Renal cortical epithelial cell (primary cell): ENCODE measurements at regions not wholly inside any gene's neighbourhood (a gene's known extent, or its start where the extent isn't known, plus 50 kb on each side); places are given as distances from the start of the nearest gene placed in this dataset.
"Not testable (repeated sequence)": the region's sequence is repeated elsewhere in the genome, so short reads cannot be mapped to it uniquely, and the experiment has no call there.

Source experiments
- DNase-seq: peaks from one replicate; pipeline ENCODE4 v3.0.0-alpha.2; 2011; ENCODE audit warnings: low read depth

DNA sequence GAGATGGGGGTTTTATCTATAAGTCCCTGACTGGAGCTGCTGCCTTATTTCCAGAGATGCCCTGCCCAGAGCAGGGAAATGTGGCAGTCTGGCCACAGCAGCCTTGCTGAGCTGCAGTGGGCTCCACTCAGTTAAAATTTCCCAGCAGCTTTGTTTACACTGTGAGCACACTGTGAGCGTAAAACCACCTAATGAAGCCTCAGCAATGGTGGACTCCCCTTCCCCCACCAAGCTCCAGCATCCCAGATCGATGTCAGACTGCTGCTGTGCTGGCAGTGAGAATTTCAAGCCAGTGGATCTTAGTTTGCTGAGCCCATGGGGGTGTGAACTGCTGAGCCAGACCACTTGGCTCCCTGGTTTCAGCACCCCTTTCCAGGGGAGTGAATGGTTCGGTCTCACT, 208.7 kb upstream of the RAI14 start:
- no peak for DNase-seq

DNA sequence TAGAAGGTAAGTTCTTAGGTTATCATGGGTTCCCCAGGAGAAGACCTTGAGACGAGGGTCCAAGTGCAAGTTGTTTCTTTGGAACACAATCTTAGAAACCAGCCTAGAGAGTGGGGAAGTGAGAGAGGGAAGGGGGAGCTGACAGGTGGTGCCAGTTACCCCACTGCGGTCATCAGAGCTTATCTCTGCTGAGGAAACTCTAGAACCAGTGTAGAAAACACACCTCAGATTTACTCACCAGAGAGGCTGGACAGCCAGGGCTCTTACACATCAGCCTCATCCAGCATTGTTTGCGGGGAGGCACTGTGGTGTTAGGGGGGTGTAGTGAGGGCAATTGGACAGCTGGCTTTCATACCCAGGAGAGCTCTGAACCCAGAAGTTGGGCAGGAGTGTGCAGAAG, 206.5 kb upstream of the RAI14 start:
- no peak for DNase-seq

DNA sequence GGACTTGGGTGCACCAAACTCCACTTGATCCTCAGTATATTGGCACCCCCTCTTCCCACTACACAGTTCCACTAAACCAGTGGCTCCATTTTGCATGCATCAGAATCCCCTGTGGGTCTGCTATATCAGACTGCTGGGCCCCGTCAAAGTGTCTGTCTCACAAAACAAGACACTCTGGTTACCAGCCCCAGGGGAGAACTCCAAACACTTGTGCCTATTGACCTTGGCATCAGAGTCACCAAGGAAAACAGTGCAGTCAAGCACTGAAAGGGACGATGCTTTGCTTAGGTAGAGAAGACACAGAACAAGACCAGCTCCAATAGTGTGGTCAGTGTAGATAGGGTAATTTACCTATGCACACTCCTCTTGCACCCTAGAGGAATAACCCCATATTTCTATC, 205.8 kb upstream of the RAI14 start:
- DNase-seq, result no peak

DNA sequence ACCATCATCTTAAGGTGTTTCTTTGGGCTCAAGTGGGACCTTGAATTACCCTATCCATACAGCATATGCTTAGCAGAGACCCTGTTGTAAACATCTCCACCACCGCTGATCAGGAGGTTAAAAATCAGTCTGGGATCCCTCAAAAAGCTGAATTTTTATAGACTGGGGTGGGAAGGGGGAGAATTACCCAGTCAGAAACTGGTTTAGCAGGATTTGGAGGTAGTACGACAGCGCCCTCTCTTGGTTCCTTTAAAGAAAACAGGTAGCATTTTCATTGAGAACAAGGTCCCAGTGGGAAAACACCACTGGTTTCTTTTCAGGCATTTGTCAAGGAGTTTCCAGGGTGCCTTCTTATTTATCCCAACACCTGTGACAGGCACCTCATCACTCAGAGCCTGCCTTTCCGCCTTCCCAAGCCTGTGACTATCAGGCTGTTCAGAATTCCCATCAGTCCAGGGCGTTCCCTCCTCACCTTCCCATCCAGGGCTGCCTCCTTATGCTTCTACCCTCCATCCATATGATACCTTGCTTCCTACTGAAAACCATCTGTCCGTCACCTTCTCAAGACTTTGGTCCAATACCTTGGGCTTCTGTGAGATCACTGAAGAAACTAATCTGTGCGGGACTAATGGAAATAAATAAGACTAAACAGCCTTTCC, 203.8 kb upstream of the RAI14 start:
- peak; percentile 18 for DNase-seq

DNA sequence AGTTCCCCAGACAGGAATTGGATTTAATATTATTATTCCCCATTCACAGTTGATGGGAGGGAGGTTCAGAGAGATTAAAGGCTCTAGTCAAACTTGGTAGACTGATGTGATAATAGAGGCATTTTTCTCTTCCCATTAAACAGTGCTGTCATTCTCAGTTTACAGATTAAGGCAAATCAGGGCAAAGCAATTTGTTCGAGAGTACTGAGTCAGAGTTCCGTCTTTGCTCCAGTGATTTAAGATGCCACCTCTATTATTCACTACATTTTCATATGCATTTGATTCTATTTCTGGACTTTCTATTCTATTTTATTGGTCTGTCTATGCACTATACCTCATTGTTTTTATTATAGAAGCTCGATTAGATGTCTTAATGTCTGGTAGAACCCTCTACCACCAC, 201.0 kb upstream of the RAI14 start:
- DNase-seq, result no peak

DNA sequence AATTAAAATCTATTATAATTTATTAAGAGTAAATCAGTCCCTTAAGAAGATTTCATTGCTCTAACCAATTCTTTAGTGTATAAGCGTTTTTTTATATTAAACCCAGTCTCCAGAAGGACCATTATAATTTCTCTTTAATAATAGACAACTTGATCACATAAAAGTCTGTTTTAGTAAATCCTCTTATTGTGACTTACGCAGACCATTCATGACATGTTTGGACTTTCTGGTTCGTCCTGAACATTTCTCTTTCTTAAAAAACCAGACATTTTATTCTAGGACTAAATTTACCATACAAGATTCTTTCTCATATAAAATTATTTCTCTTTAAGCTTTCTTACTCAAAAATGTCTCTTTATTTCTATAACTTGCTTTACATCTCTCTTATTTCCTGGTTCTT, 196.2 kb upstream of the RAI14 start:
- no peak for DNase-seq

DNA sequence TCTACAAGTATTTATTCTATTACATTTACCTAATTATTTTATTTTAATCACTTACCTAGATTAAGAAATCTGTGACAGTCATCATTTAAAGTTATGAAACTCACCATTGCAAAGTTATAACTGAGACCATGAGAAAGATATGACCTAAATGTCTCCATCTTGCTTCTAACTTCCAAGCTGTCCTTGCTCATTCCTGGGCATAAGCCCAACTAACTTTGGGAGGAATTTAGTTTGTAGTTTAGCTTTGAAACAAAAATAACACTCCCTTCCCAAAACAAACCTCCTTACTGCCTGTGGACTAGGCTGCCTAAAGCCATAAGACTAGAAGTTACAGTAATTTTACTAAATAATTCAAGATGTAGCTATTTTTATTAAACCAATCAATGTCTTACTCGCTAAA, 195.6 kb upstream of the RAI14 start:
- no peak for DNase-seq

DNA sequence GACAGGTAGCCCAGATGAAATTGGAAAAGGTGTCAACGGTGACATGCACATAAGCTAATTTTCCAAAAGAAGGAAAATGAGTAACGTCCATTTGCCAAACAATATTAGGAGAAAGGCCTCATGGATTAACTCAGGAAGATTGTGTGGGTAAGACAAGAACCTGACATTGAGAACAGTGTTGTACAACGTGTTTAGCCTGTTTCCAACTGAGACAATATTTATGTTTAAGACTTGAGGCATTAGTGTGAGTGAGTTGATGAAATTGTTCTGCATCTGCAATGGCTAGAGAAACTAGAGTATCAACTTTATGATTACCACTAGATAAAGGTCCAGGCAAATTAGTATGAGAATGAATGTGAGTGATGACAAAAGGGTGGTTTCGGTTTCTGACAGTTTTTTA, 191.3 kb upstream of the RAI14 start:
- DNase-seq, result no peak

DNA sequence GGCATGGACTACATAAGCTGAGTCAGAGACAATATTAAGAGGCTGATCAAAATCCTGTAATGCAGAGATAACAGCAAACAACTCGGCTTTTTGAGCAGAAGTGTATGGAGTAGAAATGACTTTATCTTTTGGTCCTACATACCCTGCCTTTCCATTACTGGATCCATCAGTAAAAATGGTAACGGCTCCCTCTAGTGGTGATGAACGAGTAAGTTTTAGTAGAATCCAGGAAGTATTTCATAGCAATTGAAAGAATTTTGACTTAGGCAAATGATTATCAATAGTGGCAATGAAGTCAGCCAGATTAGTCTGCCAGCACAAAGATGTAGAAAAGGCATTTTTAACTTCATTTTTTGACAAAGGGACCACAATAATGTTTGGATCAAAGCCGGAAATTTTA, 190.8 kb upstream of the RAI14 start:
- DNase-seq, result peak; percentile 55

DNA sequence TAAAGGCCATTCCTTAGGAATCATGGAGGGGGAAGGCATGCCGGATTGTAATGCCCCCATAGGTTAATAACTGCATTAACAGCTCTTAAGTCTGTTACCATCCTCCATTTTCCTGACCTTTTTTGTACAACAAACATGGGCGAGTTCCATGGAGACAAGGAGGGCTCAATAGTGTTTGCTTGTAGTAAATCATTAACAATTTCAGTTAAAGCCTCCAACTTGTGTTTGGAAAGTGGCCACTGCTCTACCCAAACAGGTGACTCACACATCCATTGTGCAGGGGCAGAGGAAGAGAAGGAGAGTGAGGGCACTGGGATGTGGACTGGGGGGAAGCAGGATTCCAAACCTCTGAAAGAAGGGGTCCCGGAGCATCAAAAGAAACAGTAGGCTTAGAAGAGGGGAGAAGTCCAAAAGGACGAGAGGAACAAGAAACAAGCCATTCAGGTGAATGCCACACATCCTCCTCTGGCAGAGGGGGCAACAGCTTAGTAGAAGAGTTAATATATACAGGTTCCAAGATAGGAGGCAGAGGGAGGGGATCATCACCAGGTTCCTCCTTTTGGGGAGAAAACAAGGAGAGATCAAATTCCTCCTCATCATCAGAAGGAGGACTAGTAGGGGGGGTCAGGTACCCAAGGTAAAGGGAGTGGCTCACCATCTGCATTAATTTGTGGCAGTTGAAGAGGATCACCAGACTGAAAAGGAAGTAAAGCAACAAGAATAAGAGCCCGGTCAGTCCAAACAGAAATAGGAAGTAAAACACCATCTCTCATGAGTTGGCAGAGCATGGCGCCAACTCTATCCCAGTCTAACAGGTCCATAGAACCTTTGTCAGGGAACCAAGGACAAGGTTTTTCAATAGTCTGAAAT, 189.4 kb upstream of the RAI14 start:
- peak; percentile 83 for DNase-seq

DNA sequence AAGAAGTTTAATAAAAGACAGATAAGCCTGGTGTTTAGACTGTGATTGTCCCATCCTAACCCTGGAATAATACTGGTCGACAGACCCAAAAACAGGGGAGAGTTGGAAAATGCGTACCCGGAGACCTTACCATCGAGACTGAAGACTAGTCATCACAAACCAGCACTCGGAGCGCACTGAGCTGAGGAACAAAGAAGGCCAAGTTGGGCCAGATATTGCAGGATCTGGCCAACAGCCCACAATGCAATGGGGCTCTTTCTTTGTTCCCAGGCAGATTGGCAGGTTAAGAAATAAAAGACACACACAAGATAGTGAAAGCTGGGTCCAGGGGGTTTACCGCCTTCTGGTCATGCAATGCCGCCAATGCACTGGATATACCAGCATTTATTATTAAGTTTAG, 188.7 kb upstream of the RAI14 start:
- no peak for DNase-seq

DNA sequence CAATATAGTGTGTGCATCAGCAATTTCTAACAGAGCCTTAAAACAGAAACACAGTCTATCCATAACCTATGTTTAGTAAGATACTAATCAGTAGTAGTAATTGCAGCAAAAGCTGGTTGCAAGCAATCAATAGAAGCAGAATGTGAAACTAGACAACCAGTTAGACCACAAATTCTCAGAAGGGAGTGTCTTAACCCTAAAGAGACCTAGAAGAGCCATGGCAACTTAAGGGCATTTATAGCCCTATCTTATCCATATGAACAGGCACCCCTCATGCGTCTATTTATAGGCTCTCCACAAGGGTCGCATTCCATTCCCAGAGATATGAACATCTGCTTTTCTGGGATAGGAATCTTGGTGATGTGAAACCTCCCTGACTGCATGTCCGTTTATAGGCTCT, 188.1 kb upstream of the RAI14 start:
- DNase-seq, result not testable (repeated sequence)

DNA sequence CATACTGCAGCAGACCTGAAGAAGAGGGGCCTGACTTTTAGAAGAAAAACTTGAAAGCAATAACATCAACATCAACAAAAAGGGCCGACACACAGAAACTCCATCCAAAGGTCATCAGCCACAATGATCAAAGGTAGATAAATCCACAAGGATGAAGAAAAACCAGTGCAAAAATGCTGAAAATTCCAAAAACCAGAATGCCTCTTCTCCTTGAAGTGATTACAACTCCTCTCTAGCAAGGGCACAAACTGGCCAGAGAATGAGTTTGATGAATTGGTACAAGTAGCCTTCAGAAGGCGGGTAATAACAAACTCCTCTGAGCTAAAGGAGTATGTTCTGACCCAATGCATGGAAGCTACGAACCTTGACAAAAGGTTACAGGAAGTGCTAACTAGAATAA, 186.2 kb upstream of the RAI14 start:
- no peak for DNase-seq

DNA sequence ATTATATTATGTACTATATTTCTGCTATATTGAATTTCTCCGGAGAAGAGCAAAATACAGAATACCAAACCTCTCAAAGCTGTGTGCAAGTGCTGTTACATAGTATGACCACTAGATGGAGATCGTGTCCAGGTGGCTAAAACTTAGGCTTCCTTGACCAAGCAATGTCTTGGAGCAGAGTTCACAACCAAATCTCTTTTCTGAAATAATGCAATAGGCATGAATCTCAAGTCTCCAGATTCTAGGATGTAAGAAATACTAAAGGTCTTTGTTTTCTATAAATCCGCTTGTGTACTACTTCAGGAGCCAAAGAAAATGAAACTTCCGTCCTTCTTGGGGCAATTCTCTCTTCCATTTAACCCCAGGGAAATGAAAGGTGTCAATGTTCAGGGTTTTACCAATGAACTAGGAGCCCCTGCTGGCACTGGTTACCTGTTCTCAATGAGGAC, 181.5 kb upstream of the RAI14 start:
- DNase-seq, result peak; percentile 65

DNA sequence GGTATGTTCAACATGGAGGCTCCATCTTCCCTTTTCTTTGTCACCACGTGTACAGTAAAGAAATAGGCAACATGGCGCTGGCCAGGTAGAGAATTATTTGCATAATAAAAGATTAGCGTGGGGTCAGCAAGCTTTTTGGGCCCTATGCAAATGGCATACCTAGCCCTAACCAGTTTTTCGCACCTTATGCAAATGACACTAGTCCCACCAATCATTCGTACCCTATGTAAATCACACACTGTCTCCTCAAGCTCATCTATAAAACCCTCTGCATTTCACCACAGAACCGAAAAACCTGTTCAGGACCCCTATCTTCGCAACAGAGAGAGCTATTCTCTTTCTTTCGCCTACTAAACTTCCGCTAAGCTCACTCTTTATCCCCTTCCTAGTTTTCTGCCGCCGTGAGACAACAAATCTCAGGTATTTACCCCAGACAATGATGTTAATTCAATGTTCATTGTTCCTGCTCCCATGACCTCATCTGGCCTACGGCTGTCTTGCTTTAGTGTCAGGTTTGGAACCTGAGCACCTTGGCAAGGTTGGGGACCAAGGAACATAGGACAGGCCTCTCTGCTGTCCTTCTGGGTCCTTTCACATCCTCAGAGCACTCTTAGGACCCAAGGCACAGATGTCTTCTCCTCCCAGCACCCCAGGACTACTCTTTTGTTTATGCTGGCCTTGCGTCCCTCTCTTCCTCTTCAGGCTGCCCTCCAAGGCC, 180.7 kb upstream of the RAI14 start:
- no peak for DNase-seq

DNA sequence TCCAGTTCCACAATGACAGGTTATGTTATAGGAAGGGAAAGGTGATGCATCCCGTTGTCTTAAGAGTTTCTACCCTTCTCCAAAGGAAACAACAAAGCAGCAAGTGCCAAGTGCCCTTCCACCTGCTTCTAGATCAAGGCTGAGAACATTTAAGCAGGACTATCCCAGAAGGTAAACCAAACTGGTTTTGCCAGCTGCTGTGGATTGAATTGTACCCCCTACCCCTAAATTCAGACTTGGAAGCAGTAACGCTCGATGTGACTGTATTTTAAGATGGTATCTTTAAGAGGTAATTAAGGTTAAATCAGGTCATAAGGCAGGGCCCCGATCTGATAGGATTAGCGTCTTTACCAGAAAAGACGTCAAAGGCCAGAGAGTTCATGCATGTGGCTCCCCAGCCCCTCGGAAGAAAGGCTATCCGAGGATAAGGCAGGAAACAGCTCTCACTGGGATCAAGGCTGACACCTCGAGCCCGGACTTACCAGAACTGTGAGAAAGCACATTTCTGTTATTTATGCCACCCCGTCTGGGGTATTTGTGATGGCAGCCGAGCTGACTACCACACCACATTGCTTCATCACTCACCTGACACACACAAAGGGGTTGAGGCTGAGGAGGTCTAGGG, 179.1 kb upstream of the RAI14 start:
- DNase-seq, result no peak

DNA sequence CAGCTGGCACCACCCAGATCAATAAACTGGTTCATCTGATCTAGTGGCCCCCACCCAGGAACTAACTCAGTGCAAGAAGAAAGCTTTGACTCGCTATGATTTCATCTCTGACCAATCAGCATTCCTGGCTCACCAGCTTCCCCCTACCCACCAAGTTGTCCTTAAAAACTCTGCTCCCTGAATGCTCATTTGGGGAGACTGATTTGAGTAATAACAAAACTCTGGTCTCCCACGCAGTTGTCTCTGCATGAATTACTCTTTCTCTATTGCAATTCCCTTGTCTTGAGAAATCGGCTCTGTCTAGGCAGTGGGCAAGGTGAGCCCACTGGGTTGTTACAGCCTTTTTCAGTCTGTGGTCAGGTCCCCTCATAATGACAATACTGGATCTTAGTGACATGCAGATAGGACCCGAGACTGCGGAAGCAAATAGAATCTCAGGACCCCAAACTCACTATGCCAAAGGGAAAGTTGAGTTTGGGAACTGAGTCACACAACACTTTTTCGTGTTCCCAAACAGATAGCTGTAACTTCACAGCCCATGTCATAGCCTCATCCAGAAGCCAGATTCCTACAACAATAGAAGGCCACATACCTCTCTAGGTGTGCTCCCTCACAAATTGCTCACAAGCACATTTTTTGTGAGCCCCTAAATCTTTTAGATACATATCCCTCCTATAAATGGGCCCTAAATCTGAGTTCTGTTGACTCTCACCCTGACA, 175.2 kb upstream of the RAI14 start:
- no peak for DNase-seq

DNA sequence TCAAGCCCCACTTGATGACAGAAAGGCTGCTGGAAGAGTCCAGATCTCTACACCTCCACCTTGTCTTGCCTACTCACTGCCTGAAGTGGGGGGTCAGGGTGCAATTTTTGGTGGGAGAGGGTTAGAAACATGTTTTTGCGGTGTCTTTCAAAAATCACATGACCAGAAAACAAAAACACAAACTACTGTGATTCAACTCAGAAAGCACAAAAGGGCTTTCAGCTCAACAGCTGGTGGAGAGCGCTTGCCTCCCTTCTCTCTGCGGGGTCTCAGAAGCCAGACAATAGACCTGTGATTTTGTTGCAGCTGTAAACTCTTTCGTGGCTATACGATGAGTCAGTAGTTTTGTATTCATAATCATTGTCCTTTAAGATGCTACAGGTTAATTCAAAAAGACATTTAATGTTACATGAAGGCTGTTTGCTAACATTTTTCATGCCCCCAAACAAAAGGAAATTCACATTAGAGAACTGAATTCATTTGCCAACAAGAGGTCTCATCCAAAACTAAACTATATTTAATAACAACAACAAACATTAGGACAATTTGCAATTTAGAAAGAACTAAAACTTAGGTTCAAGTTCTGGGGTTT, 172.6 kb upstream of the RAI14 start:
- DNase-seq, result no peak

DNA sequence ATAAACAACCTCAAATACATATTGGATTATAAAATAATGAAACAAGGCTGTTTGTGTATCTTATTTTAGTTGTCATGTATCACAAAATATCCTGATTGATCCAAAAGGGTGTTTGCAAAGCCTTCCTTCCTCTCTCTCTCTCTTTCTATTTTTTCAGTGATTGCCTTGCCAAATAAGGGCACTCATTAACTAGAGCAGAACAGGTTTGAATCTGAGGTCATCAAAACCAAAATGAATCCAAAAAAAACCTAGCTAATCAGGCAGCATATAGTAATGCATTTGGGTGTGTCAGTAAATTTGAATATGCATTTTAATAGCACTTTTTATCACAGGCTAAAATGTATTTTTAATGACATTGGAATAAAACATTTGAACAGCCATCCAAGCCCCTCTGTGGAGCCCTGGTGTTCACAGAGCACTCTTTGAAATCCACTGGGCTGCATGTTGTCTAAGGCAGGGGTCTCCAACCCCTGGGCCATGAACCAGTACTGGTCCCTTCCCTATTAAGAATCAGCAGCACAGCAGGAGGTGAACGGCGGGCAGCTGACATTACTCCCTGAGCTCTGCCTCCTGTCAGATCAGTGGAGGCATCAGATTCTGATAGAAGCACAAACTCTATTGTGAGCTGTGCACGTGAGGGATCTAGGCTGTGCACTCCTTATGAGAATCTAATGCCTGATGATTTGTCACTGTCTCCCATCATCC, 171.8 kb upstream of the RAI14 start:
- no peak for DNase-seq

DNA sequence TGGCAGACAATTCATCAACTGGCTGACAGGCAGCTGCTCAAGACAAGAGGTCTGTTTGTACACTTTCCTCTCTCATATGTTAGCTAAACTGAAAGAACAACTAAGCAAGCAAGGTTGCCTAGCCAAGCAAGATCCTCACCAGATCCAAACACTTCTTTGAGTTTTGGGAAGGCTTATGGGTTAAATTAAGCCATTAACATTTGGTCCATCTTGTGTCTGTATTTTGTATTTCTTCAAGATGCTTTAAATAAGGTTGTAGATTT, 170.4 kb upstream of the RAI14 start:
- DNase-seq, result no peak
